HG02610 (cell line): ENCODE measurements at regions not wholly inside any gene's neighbourhood (a gene's known extent, or its start where the extent isn't known, plus 50 kb on each side); places are given as distances from the start of the nearest gene placed in this dataset.

Experiments used
- ATAC-seq: cut with Tn5 transposase; IDR thresholded peaks from one replicate; pipeline ENCODE4 v1.9.1; 2021; ENCODE audit warnings: mild to moderate bottlenecking, moderate library complexity; ENCODE audit not compliant: unreplicated experiment

GRCh38 chr7:54810401-54810800, 51.4 kb upstream of the SEC61G start:
- no peak for ATAC-seq

GRCh38 chr7:54811041-54811845, 52.2 kb upstream of the SEC61G start:
- peak; percentile 74 for ATAC-seq

GRCh38 chr7:54811846-54812254, 52.8 kb upstream of the SEC61G start:
- no peak for ATAC-seq

- ATAC-seq, result no peak
These were observed 53.8 kb upstream of the SEC61G start for GRCh38 chr7:54812756-54813322.

GRCh38 chr7:54813398-54813797, 54.4 kb upstream of the SEC61G start:
- no peak for ATAC-seq

- no peak for ATAC-seq
These were observed 55.4 kb upstream of the SEC61G start for GRCh38 chr7:54814401-54814800.

GRCh38 chr7:54817152-54817551, 58.1 kb upstream of the SEC61G start:
- no peak for ATAC-seq

- ATAC-seq, result no peak
These were observed 64.8 kb upstream of the SEC61G start for GRCh38 chr7:54823776-54824175.

- no peak for ATAC-seq
These were observed 65.6 kb upstream of the SEC61G start for GRCh38 chr7:54824655-54825054.

- ATAC-seq, result no peak
These were observed 66.4 kb upstream of the SEC61G start for GRCh38 chr7:54825368-54825767.

GRCh38 chr7:54827734-54828133, 68.7 kb upstream of the SEC61G start:
- ATAC-seq, result no peak

- ATAC-seq, result no peak
These were observed 72.1 kb upstream of the SEC61G start for GRCh38 chr7:54831046-54831643.

GRCh38 chr7:54831644-54832095, 72.7 kb upstream of the SEC61G start:
- no peak for ATAC-seq

GRCh38 chr7:54833001-54833467, 74.0 kb upstream of the SEC61G start:
- ATAC-seq, result no peak

- no peak for ATAC-seq
These were observed 78.2 kb upstream of the SEC61G start for GRCh38 chr7:54837168-54837567.

GRCh38 chr7:54837761-54838160, 78.8 kb upstream of the SEC61G start:
- ATAC-seq, result no peak

- ATAC-seq, result no peak
These were observed 79.3 kb upstream of the SEC61G start for GRCh38 chr7:54838175-54838910.

GRCh38 chr7:54839575-54840213, 80.7 kb upstream of the SEC61G start:
- ATAC-seq, result no peak

GRCh38 chr7:54841772-54842697, 83.0 kb upstream of the SEC61G start:
- no peak for ATAC-seq

- ATAC-seq, result no peak
These were observed 84.9 kb upstream of the SEC61G start for GRCh38 chr7:54843841-54844355.
